Loucy (cell line): ENCODE measurements at regions not wholly inside any gene's neighbourhood (a gene's known extent, or its start where the extent isn't known, plus 50 kb on each side); places are given as distances from the start of the nearest gene placed in this dataset.

Experiments
- H2AFZ ChIP-seq: fragments of 200-600 bp; sonication (generic); 2 replicates; pipeline ENCODE4 v1.6.0; 2016; ENCODE audit warnings: antibody characterized with exemption, mild to moderate bottlenecking, low read length, moderate library complexity
- H3F3A ChIP-seq: fragments of 200-600 bp; 2 replicates; pipeline ENCODE4 v1.6.0; 2016; ENCODE audit warnings: antibody characterized with exemption, low read depth, mild to moderate bottlenecking
- H3K27me3 ChIP-seq: fragments of 200-600 bp; sonication (generic); 2 replicates; pipeline ENCODE4 v1.6.1; 2014; ENCODE audit warnings: low read length, mild to moderate bottlenecking; ENCODE audit not compliant: insufficient read depth, poor library complexity, severe bottlenecking
- H3K36me3 ChIP-seq: fragments of 200-600 bp; sonication (generic); 2 replicates; pipeline ENCODE4 v1.6.1; 2016; ENCODE audit warnings: low read length; ENCODE audit not compliant: insufficient read depth
- H3K4me1 ChIP-seq: fragments of 200-600 bp; sonication (generic); 2 replicates; pipeline ENCODE4 v1.5.1; 2014; ENCODE audit warnings: low read length, mild to moderate bottlenecking; ENCODE audit not compliant: insufficient read depth, poor library complexity, severe bottlenecking
- H3K4me2 ChIP-seq: fragments of 200-600 bp; sonication (generic); 2 replicates; pipeline ENCODE4 v1.6.0; 2014; ENCODE audit warnings: antibody characterized with exemption, low read length, low read depth, mild to moderate bottlenecking; ENCODE audit not compliant: poor library complexity, severe bottlenecking
- H3K4me3 ChIP-seq: fragments of 200-600 bp; sonication (generic); 2 replicates; pipeline ENCODE4 v1.5.1; 2014; ENCODE audit warnings: low read length, mild to moderate bottlenecking, mixed read lengths; ENCODE audit not compliant: poor library complexity, severe bottlenecking
- H3K79me2 ChIP-seq: fragments of 200-600 bp; sonication (generic); 2 replicates; pipeline ENCODE4 v1.6.1; 2014; ENCODE audit warnings: low read length; ENCODE audit not compliant: insufficient read depth
- H3K9ac ChIP-seq: fragments of 200-600 bp; sonication (generic); 2 replicates; pipeline ENCODE4 v1.6.0; 2014; ENCODE audit warnings: mild to moderate bottlenecking, low read depth, low read length, moderate library complexity; ENCODE audit not compliant: poor library complexity, severe bottlenecking
- H3K9me2 ChIP-seq: fragments of 200-600 bp; sonication (generic); replicated peaks from 2 replicates; pipeline ENCODE4 v1.6.1; 2016; ENCODE audit warnings: low read depth, low read length, mixed read lengths
- H3K9me3 ChIP-seq: fragments of 200-600 bp; sonication (generic); 2 replicates; pipeline ENCODE4 v1.6.1; 2014; ENCODE audit warnings: mild to moderate bottlenecking, antibody characterized with exemption, low read length, low read depth; ENCODE audit not compliant: insufficient read depth
- H4K20me1 ChIP-seq: fragments of 200-600 bp; sonication (generic); 2 replicates; pipeline ENCODE4 v1.6.0; 2014; ENCODE audit warnings: antibody characterized with exemption, low read length, mild to moderate bottlenecking; ENCODE audit not compliant: insufficient read depth, poor library complexity, severe bottlenecking
- EZH2phosphoT487 ChIP-seq: fragments of 200-600 bp; IDR thresholded peaks from 2 replicates; pipeline ENCODE4 v1.6.1; 2018; ENCODE audit warnings: antibody characterized with exemption, mild to moderate bottlenecking, moderate library complexity, borderline replicate concordance
- TF ChIP-seq, protein P1 (sequence below): fragments of 200-600 bp; sonication (generic); conservative IDR thresholded peaks from 2 replicates; pipeline ENCODE4 v1.5.1; 2014; ENCODE audit warnings: mild to moderate bottlenecking, antibody characterized with exemption, low read length

DNA sequence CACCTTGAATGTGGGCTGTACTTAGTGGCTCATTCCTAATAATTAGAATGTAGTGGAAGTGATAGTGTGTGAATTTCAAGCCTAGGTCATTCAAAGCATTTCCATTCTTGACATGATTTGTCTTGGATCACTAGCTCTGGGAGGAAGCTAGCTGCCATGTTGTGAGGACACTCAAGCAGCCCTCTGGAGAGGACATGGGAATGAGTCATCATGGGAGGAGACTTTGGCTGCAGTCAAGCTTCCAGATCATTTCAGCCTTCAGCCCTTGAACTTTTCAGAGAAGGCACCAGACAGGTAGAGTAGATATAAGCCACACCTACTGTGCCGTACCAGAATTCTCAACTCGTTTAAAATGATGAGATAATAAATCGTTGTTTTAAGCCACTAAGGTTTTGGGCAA lies 506.9 kb downstream of the ZNF608 start:
- Histone ChIP-seq H3K27me3 (no peaks in the 10 kb centered on the region), H3K9me3 (no peaks in the 10 kb centered on the region), H3K4me1 (no peaks in the 10 kb centered on the region), H3K9ac (no peak overlapping the region), H2AFZ (no peak overlapping the region), H3K4me2 (no peak overlapping the region), H3K36me3 (no peaks in the 10 kb centered on the region), H3K9me2 (no peaks in the 10 kb centered on the region), H3K79me2 (no peaks in the 10 kb centered on the region), H3K4me3 (no peak overlapping the region), H4K20me1 (no peaks in the 10 kb centered on the region), H3F3A (no peaks in the 10 kb centered on the region)
- no peak for TF ChIP-seq EZH2phosphoT487
- TF ChIP-seq, protein P1, sequence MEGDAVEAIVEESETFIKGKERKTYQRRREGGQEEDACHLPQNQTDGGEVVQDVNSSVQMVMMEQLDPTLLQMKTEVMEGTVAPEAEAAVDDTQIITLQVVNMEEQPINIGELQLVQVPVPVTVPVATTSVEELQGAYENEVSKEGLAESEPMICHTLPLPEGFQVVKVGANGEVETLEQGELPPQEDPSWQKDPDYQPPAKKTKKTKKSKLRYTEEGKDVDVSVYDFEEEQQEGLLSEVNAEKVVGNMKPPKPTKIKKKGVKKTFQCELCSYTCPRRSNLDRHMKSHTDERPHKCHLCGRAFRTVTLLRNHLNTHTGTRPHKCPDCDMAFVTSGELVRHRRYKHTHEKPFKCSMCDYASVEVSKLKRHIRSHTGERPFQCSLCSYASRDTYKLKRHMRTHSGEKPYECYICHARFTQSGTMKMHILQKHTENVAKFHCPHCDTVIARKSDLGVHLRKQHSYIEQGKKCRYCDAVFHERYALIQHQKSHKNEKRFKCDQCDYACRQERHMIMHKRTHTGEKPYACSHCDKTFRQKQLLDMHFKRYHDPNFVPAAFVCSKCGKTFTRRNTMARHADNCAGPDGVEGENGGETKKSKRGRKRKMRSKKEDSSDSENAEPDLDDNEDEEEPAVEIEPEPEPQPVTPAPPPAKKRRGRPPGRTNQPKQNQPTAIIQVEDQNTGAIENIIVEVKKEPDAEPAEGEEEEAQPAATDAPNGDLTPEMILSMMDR: no peak

DNA sequence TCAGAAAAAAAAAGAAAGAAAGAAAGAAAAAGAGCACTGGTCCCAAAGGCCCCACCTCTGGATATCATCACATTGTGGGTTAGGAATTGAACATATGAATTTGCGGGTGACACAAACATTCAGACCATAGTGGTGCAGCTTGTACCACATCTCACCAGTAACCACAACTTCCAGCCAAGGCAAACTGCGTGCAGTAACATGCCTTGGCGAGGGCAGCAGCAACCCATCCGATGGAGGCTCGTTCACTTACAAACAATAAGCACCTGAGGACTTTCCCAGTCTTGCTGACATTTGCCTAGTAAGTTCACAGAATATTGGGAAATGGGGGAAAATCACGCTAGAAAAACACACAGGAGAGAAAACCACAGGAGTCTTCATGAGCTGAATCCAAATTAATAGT lies 508.1 kb downstream of the ZNF608 start:
- Histone ChIP-seq H3K4me2 (no peak overlapping the region), H3K36me3 (no peaks in the 10 kb centered on the region), H3K79me2 (no peaks in the 10 kb centered on the region), H3K4me3 (no peak overlapping the region), H3K27me3 (no peaks in the 10 kb centered on the region), H3K9me3 (no peaks in the 10 kb centered on the region), H3K9me2 (no peaks in the 10 kb centered on the region), H2AFZ (no peak overlapping the region), H3K9ac (no peak overlapping the region), H3F3A (no peaks in the 10 kb centered on the region), H4K20me1 (no peaks in the 10 kb centered on the region), H3K4me1 (no peaks in the 10 kb centered on the region)
- TF ChIP-seq EZH2phosphoT487: no peak
- TF ChIP-seq, protein P1: no peak

DNA sequence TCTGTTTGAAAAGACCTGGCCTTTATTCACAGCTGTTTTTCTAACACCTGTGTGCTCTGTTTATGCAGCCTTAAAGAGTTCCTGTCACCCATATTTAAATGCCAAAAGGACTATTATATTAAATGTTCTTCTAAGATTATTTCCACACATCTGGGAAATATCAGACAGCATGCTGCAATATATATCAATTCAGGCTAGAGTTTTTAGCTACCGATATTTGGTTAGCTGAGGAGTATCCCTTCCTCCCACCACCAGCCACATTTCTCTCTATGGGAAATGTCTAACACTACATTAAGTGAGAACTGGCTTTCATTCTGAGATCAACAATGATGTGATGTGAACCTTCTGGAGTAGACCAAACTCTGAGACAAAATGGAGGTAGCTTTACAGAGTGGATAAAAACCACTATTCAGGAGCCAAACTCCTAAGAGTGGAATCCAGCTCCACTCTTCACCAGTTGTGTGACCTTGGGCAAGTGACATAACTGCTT lies 509.2 kb downstream of the ZNF608 start:
- TF ChIP-seq EZH2phosphoT487: no peak
- TF ChIP-seq, protein P1: no peak
- H2AFZ ChIP-seq: no peak overlapping the region

More for the DNA sequence above, 509.2 kb downstream of the ZNF608 start:
- Histone ChIP-seq H3F3A (no peaks in the 10 kb centered on the region), H3K27me3 (no peaks in the 10 kb centered on the region), H4K20me1 (no peaks in the 10 kb centered on the region), H3K4me1 (no peaks in the 10 kb centered on the region), H3K9ac (no peak overlapping the region), H3K9me2 (no peaks in the 10 kb centered on the region), H3K4me3 (no peak overlapping the region), H3K79me2 (no peaks in the 10 kb centered on the region), H3K9me3 (no peaks in the 10 kb centered on the region), H3K36me3 (no peaks in the 10 kb centered on the region), H3K4me2 (no peak overlapping the region)
